Nephron progenitor cell (in vitro differentiated cells): ENCODE measurements at regions not wholly inside any gene's neighbourhood (a gene's known extent, or its start where the extent isn't known, plus 50 kb on each side); places are given as distances from the start of the nearest gene placed in this dataset.

Source experiments
- DNase-seq: peaks from one replicate; pipeline ENCODE4 v3.0.0; 2021
- H3K27ac Mint-ChIP-seq: 2 replicates; pipeline ENCODE4 v1.8.0; 2021; ENCODE audit warnings: mild to moderate bottlenecking, moderate library complexity, mixed read lengths
- H3K27me3 Mint-ChIP-seq: 2 replicates; pipeline ENCODE4 v1.8.0; 2021; ENCODE audit warnings: mild to moderate bottlenecking, low read depth, mixed read lengths; ENCODE audit not compliant: poor library complexity
- H3K36me3 Mint-ChIP-seq: 2 replicates; pipeline ENCODE4 v1.8.0; 2021; ENCODE audit warnings: low read depth, mixed read lengths
- H3K4me1 Mint-ChIP-seq: 2 replicates; pipeline ENCODE4 v1.8.0; 2021; ENCODE audit warnings: mixed read lengths
- H3K4me3 Mint-ChIP-seq: 2 replicates; pipeline ENCODE4 v1.8.0; 2021; ENCODE audit warnings: mild to moderate bottlenecking, moderate library complexity, mixed read lengths
- H3K9me3 Mint-ChIP-seq: 2 replicates; pipeline ENCODE4 v1.8.0; 2021; ENCODE audit warnings: mild to moderate bottlenecking, moderate library complexity, mixed read lengths
- CTCF ChIP-seq: fragments of 200-600 bp; sonication (generic); IDR thresholded peaks from 2 replicates; pipeline ENCODE4 v1.5.0; 2021; ENCODE audit warnings: antibody characterized with exemption

- Mint-ChIP-seq H3K4me1 (peaks cover 14% of the 10 kb centered on the region), H3K4me3 (no peak overlapping the region), H3K27ac (peak overlapping the region; percentile 29), H3K36me3 (no peaks in the 10 kb centered on the region), H3K27me3 (peaks cover 7% of the 10 kb centered on the region), H3K9me3 (peaks cover 36% of the 10 kb centered on the region)
- no peak for TF ChIP-seq CTCF
- DNase-seq, result no peak
These were observed 495.1 kb downstream of the RPS24 start for GRCh38 chr10:78528749-78529204.

- H3K9me3 Mint-ChIP-seq, result peaks cover 36% of the 10 kb centered on the region
- TF ChIP-seq CTCF, result no peak
- peaks cover 14% of the 10 kb centered on the region for H3K4me1 Mint-ChIP-seq
- peaks cover 10% of the 10 kb centered on the region for H3K27me3 Mint-ChIP-seq
- H3K4me3 Mint-ChIP-seq, result no peak overlapping the region
- no peaks in the 10 kb centered on the region for H3K36me3 Mint-ChIP-seq
- DNase-seq, result no peak
- H3K27ac Mint-ChIP-seq, result no peak overlapping the region
These were observed 495.6 kb downstream of the RPS24 start for GRCh38 chr10:78529262-78529661.

- no peak overlapping the region for H3K4me3 Mint-ChIP-seq
- no peaks in the 10 kb centered on the region for H3K36me3 Mint-ChIP-seq
- no peak for TF ChIP-seq CTCF
- H3K4me1 Mint-ChIP-seq, result peaks cover 17% of the 10 kb centered on the region
- H3K27me3 Mint-ChIP-seq, result peaks cover 10% of the 10 kb centered on the region
- H3K27ac Mint-ChIP-seq, result no peak overlapping the region
- no peak for DNase-seq
- H3K9me3 Mint-ChIP-seq, result peaks cover 27% of the 10 kb centered on the region
These were observed 497.4 kb downstream of the RPS24 start for GRCh38 chr10:78531088-78531487.

- peaks cover 21% of the 10 kb centered on the region for H3K9me3 Mint-ChIP-seq
- TF ChIP-seq CTCF, result no peak
- H3K4me1 Mint-ChIP-seq, result peaks cover 29% of the 10 kb centered on the region
- H3K36me3 Mint-ChIP-seq, result no peaks in the 10 kb centered on the region
- H3K27me3 Mint-ChIP-seq, result peaks cover 15% of the 10 kb centered on the region
- DNase-seq, result no peak
- H3K27ac Mint-ChIP-seq, result no peak overlapping the region
- no peak overlapping the region for H3K4me3 Mint-ChIP-seq
These were observed 498.9 kb downstream of the RPS24 start for GRCh38 chr10:78532480-78533042.

- no peak overlapping the region for H3K27ac Mint-ChIP-seq
- TF ChIP-seq CTCF, result no peak
- no peak overlapping the region for H3K4me3 Mint-ChIP-seq
- no peak for DNase-seq
- peaks cover 16% of the 10 kb centered on the region for H3K27me3 Mint-ChIP-seq
- peaks cover 17% of the 10 kb centered on the region for H3K9me3 Mint-ChIP-seq
- H3K36me3 Mint-ChIP-seq, result no peaks in the 10 kb centered on the region
- H3K4me1 Mint-ChIP-seq, result peaks cover 29% of the 10 kb centered on the region
These were observed 499.4 kb downstream of the RPS24 start for GRCh38 chr10:78533098-78533497.

GRCh38 chr10:78533776-78534175, 500.1 kb downstream of the RPS24 start:
- no peak for TF ChIP-seq CTCF
- H3K4me1 Mint-ChIP-seq, result peaks cover 29% of the 10 kb centered on the region
- H3K4me3 Mint-ChIP-seq, result no peak overlapping the region
- H3K27me3 Mint-ChIP-seq, result peaks cover 18% of the 10 kb centered on the region
- H3K9me3 Mint-ChIP-seq, result peaks cover 17% of the 10 kb centered on the region
- H3K27ac Mint-ChIP-seq, result no peak overlapping the region
- no peaks in the 10 kb centered on the region for H3K36me3 Mint-ChIP-seq
- no peak for DNase-seq
